Upper lobe of left lung (tissue), 4 donors: ENCODE measurements at regions not wholly inside any gene's neighbourhood (a gene's known extent, or its start where the extent isn't known, plus 50 kb on each side); places are given as distances from the start of the nearest gene placed in this dataset.

Experiments used
- POLR2A ChIP-seq, 4 donors: fragments of 450-650 bp; IDR thresholded peaks; one replicate each; pipeline ENCODE4 v1.5.1; 2016 to 2017; ENCODE audit warnings: antibody characterized with exemption in 4 of 4, mild to moderate bottlenecking in 2 of 4
- POLR2AphosphoS5 ChIP-seq, 2 donors: sonication (generic); formaldehyde crosslinking; IDR thresholded peaks; one replicate each; pipeline ENCODE4 v1.5.1; 2017; ENCODE audit warnings: antibody characterized with exemption in 2 of 2
- TF ChIP-seq, protein P1 (sequence below), 6 experiments: fragments of 450-650 bp in 4 of 6; fragments of 200-600 bp in 2 of 6; sonication (generic) in 2 of 6; IDR thresholded peaks; one replicate each; pipeline ENCODE4 v1.5.1; 2016 to 2019; ENCODE audit warnings: antibody characterized with exemption in 6 of 6

DNA sequence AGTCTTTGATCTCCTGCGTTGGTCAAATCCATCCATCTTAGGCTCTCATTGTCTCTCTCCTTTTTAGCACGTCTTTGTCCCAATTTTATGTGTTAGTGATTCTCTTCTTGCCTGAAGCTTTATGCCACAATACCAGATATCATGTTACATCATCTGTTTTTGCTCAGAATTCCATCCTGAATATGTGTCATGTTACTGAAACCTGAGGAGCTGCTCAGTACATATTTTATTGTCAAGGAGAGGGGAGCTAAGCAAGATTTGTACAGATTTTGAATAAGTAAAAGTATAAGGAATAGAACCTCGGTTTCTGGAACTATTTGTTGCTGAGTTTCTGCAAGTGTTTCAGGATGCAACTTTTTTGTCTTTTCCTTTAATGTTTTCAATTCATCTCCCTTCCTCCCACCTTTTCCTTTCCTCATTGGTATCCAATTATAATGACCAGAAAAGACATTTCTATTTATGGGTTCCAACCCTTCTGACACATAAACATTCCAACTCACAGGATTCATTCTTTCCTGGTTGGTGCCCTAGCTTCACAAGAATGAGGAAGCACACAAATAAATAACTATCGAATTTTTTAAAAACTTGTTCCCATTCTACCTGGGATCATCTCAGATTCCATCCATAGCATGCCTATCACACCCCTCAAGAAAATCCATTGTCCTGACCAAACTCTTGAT is 291.8 kb downstream of the CRPPA start:
- no peak for TF ChIP-seq POLR2A (IDR thresholded peaks at IDR 0.05)
- TF ChIP-seq, protein P1, sequence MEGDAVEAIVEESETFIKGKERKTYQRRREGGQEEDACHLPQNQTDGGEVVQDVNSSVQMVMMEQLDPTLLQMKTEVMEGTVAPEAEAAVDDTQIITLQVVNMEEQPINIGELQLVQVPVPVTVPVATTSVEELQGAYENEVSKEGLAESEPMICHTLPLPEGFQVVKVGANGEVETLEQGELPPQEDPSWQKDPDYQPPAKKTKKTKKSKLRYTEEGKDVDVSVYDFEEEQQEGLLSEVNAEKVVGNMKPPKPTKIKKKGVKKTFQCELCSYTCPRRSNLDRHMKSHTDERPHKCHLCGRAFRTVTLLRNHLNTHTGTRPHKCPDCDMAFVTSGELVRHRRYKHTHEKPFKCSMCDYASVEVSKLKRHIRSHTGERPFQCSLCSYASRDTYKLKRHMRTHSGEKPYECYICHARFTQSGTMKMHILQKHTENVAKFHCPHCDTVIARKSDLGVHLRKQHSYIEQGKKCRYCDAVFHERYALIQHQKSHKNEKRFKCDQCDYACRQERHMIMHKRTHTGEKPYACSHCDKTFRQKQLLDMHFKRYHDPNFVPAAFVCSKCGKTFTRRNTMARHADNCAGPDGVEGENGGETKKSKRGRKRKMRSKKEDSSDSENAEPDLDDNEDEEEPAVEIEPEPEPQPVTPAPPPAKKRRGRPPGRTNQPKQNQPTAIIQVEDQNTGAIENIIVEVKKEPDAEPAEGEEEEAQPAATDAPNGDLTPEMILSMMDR (IDR thresholded peaks at IDR 0.05): no peak
- no peak for TF ChIP-seq POLR2AphosphoS5 (IDR thresholded peaks at IDR 0.05)
